Mucosa of stomach (tissue), 1 donor: ENCODE measurements at regions not wholly inside any gene's neighbourhood (a gene's known extent, or its start where the extent isn't known, plus 50 kb on each side); places are given as distances from the start of the nearest gene placed in this dataset.
"Not testable (repeated sequence)": the region's sequence is repeated elsewhere in the genome, so short reads cannot be mapped to it uniquely, and the experiment has no call there.

Source experiments
- H3K27me3 ChIP-seq: one replicate; pipeline ENCODE4 v1.7.0; 2013; ENCODE audit warnings: mild to moderate bottlenecking, low read length; ENCODE audit not compliant: control insufficient read depth, insufficient read depth
- H3K36me3 ChIP-seq: one replicate; pipeline ENCODE4 v1.7.0; 2013; ENCODE audit warnings: low read length; ENCODE audit not compliant: control insufficient read depth, insufficient read depth
- H3K4me1 ChIP-seq: one replicate; pipeline ENCODE4 v1.7.0; 2013; ENCODE audit warnings: mild to moderate bottlenecking, low read length; ENCODE audit not compliant: control insufficient read depth, insufficient read depth
- H3K4me3 ChIP-seq: one replicate; pipeline ENCODE4 v1.7.0; 2013; ENCODE audit warnings: low read length
- H3K9ac ChIP-seq: one replicate; pipeline ENCODE4 v1.7.0; 2013; ENCODE audit warnings: mild to moderate bottlenecking, low read length, moderate library complexity
- H3K9me3 ChIP-seq: one replicate; pipeline ENCODE4 v1.7.0; 2013; ENCODE audit warnings: mild to moderate bottlenecking, low read length, moderate library complexity; ENCODE audit not compliant: control insufficient read depth
- donor health status: Pancreatic carcinoma.

GRCh38 chr6:141203902-141204575, 928.7 kb upstream of the GJE1 start:
- no peak overlapping the region for H3K4me3 ChIP-seq
- H3K9ac ChIP-seq, result no peak overlapping the region
- H3K9me3 ChIP-seq, result no peaks in the 10 kb centered on the region
- no peaks in the 10 kb centered on the region for H3K36me3 ChIP-seq
- H3K27me3 ChIP-seq, result no peaks in the 10 kb centered on the region
- no peaks in the 10 kb centered on the region for H3K4me1 ChIP-seq

DNA sequence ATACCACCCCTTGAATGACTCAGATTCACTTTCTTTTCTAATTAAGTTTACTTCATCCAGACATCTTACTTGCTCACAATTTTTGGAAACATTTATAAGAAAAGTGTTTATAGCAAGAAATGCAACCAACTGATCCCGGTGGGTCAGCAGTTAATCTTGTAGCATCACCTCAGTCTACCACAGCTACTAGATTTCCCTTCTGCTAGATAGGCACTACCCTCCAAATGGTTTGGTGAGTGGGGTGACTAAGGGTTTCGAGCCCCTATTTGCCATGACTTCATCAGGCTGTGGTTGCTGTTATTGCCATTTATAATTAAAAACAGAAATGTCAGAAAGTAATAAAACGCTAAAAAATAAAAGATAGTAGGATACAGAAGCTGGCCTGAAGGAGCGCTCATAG, 930.1 kb upstream of the GJE1 start:
- H3K4me3 ChIP-seq, result no peak overlapping the region
- no peaks in the 10 kb centered on the region for H3K36me3 ChIP-seq
- no peaks in the 10 kb centered on the region for H3K27me3 ChIP-seq
- no peak overlapping the region for H3K9ac ChIP-seq
- no peaks in the 10 kb centered on the region for H3K9me3 ChIP-seq
- H3K4me1 ChIP-seq, result no peaks in the 10 kb centered on the region

- Histone ChIP-seq H3K36me3 (no peaks in the 10 kb centered on the region), H3K9ac (no peak overlapping the region), H3K4me1 (no peaks in the 10 kb centered on the region), H3K9me3 (no peaks in the 10 kb centered on the region), H3K4me3 (no peak overlapping the region), H3K27me3 (no peaks in the 10 kb centered on the region)
Measured at GRCh38 chr6:141199074-141199473, 933.7 kb upstream of the GJE1 start.

DNA sequence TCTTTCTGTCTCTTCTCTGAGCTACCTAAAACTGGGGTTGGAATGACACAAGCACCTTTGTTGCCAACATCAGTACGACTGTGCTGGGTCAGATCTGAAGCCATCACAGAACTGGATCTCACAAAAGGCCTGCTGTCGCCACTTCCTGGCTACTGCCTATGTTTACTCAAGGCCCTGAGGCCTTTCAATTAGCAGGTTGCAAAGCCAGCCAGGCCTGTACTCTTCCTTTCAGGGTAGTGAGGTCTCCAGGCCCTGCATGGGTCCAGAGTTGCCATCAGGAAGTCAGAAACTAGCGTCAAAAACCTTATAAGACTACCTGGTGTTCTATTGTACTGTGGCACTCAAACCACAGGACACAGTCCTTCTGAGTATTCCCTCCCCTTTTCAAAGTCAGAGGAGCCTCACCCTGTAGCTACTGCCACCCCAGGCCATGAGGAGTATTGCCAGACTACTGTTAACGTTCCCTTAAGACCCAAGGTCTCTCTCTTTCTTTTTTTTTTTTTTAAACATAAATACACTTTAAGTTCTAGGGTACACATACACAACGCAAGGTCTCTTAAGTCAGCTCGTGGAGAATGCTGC, 937.4 kb upstream of the GJE1 start:
- no peaks in the 10 kb centered on the region for H3K4me1 ChIP-seq
- H3K27me3 ChIP-seq, result no peaks in the 10 kb centered on the region
- no peaks in the 10 kb centered on the region for H3K36me3 ChIP-seq
- no peaks in the 10 kb centered on the region for H3K9me3 ChIP-seq
- H3K4me3 ChIP-seq, result no peak overlapping the region
- no peak overlapping the region for H3K9ac ChIP-seq

DNA sequence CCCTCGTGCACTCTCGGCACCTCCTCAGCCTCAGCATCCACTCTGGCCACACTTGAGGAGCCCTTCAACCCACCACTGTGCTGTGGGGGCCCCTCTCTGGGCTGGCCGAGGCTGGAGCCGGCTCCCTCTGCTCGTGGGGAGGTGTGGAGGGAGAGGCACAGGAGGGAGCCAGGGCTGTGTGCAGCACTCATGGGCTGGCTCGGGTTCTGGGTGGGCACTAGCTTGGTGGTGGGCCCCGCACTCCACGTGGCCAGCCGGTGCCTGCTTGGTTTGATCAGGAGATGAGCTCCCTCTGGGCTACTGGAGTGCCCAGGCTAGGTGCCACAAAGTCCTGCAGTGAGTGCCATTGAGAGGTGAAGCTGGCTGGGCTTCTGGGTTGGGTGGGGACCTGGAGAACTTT, 949.4 kb upstream of the GJE1 start:
- Histone ChIP-seq H3K9ac (no peak overlapping the region), H3K36me3 (no peaks in the 10 kb centered on the region), H3K4me3 (no peak overlapping the region), H3K4me1 (no peaks in the 10 kb centered on the region), H3K9me3 (no peaks in the 10 kb centered on the region), H3K27me3 (no peaks in the 10 kb centered on the region)

- not testable (repeated sequence) for H3K27me3 ChIP-seq, H3K9me3 ChIP-seq, H3K36me3 ChIP-seq, H3K9ac ChIP-seq, H3K4me3 ChIP-seq, H3K4me1 ChIP-seq
Measured at GRCh38 chr6:141175458-141175857, 957.3 kb upstream of the GJE1 start.

GRCh38 chr6:141174932-141175331, 957.8 kb upstream of the GJE1 start:
- Histone ChIP-seq H3K9me3 (no peaks in the 10 kb centered on the region), H3K4me3 (no peak overlapping the region), H3K9ac (no peak overlapping the region), H3K36me3 (no peaks in the 10 kb centered on the region), H3K27me3 (no peaks in the 10 kb centered on the region), H3K4me1 (no peaks in the 10 kb centered on the region)

DNA sequence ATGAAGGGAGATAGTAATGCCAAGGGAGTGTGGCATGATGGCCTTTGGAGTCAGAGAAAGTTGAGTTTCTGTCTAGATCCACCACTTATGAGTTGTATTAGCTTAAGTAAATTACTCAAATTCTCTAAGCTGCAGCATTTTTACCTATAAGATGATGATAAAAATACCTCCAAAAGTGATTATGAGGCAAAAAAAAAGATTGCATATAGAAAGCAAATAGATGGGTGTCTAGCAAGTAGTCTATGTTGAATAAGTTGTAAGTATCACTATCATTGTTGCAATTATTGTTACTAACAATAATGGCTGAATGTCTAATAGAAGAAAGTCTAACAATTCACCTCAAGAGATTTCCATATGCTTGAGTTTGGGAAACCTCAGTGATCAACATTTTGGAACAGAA, 959.2 kb upstream of the GJE1 start:
- no peaks in the 10 kb centered on the region for H3K4me1 ChIP-seq
- H3K4me3 ChIP-seq, result no peak overlapping the region
- H3K36me3 ChIP-seq, result no peaks in the 10 kb centered on the region
- H3K9ac ChIP-seq, result no peak overlapping the region
- no peaks in the 10 kb centered on the region for H3K9me3 ChIP-seq
- H3K27me3 ChIP-seq, result no peaks in the 10 kb centered on the region

DNA sequence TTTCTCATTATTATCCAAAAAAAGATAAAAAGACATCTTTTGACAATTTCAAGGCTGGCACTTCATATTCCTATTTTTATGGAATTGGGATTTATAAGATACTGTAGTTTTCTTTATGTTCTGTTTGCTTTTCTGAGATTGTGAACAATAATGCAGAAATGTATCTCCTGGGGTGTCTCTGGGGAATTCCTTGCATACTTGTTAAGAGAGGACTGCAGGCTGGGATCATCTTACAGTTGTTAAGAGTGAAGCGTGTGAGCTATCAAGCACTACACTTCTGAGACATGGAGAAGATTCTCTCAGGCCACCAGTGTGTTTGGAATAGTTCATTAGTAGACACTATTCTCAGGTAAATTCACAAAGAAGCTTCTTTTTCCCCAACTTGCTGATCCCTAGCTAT, 963.3 kb upstream of the GJE1 start:
- Histone ChIP-seq H3K9me3 (no peaks in the 10 kb centered on the region), H3K4me3 (no peak overlapping the region), H3K4me1 (peaks cover 12% of the 10 kb centered on the region), H3K27me3 (no peaks in the 10 kb centered on the region), H3K36me3 (no peaks in the 10 kb centered on the region), H3K9ac (no peak overlapping the region)

- no peak overlapping the region for H3K4me3 ChIP-seq
- H3K9ac ChIP-seq, result no peak overlapping the region
- H3K9me3 ChIP-seq, result no peaks in the 10 kb centered on the region
- no peaks in the 10 kb centered on the region for H3K36me3 ChIP-seq
- no peaks in the 10 kb centered on the region for H3K27me3 ChIP-seq
- H3K4me1 ChIP-seq, result peaks cover 17% of the 10 kb centered on the region
Measured at GRCh38 chr6:141167945-141168344, 964.8 kb upstream of the GJE1 start.

- Histone ChIP-seq H3K9me3 (no peaks in the 10 kb centered on the region), H3K4me1 (peaks cover 17% of the 10 kb centered on the region), H3K27me3 (no peaks in the 10 kb centered on the region), H3K36me3 (no peaks in the 10 kb centered on the region), H3K9ac (no peak overlapping the region), H3K4me3 (no peak overlapping the region)
Measured at GRCh38 chr6:141165002-141165665, 967.6 kb upstream of the GJE1 start.

DNA sequence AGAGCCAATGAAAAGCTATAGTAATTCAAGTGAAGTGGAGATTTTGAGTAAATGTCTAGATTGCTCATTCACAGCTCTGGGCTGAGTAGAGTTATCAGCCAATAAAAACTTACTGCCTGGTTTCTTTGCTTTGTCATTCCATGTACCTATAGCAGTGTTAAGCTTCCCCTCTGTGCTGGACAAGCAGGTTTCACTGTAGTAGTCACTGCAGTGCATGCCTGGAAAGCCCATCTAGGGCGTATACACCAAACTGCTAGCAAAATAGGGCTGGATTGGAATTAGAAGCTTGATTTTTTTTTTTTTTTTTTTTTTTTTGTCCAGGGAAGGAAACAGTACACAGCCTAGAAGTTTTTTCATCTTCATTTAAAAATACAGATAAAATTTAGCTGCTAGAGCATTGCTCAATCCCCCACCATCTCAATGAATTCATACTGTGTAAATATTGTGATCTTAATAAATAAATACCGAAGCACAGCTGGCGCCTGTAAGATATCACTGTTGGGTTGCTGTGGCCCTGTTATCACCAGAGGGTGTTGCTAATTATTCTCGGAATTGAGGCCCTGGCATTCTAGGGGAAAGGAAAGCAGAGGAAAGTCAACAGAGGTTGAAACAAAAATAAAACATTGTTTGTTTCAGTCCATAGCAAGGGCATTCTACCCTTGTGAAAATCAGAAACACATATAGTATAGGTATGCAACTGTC, 968.5 kb upstream of the GJE1 start:
- Histone ChIP-seq H3K4me3 (no peak overlapping the region), H3K9ac (no peak overlapping the region), H3K9me3 (no peaks in the 10 kb centered on the region), H3K27me3 (no peaks in the 10 kb centered on the region), H3K36me3 (no peaks in the 10 kb centered on the region), H3K4me1 (peaks cover 17% of the 10 kb centered on the region)
